Epithelial cell of proximal tubule (primary cell): ENCODE measurements at regions not wholly inside any gene's neighbourhood (a gene's known extent, or its start where the extent isn't known, plus 50 kb on each side); places are given as distances from the start of the nearest gene placed in this dataset.

ENCODE experiments used
- DNase-seq: peaks from one replicate; pipeline ENCODE4 v3.0.0-alpha.2; 2011; ENCODE audit warnings: low read depth
- H3K4me3 ChIP-seq: 2 replicates; pipeline ENCODE4 v1.5.1; 2011; ENCODE audit warnings: low read depth, mild to moderate bottlenecking, low read length
- CTCF ChIP-seq: conservative IDR thresholded peaks from 2 replicates; pipeline ENCODE4 v1.5.1; 2012; ENCODE audit warnings: low read depth, mild to moderate bottlenecking, low read length

GRCh38 chr6:20350215-20350614 is 51.5 kb upstream of the E2F3 start:
- no peak overlapping the region for H3K4me3 ChIP-seq
- DNase-seq, result no peak
- no peak for TF ChIP-seq CTCF

GRCh38 chr6:20351534-20351933 is 50.1 kb upstream of the E2F3 start:
- H3K4me3 ChIP-seq, result no peak overlapping the region
- DNase-seq, result no peak
- TF ChIP-seq CTCF, result no peak
